ENCODE measurements at regions not wholly inside any gene's neighbourhood (a gene's known extent, or its start where the extent isn't known, plus 50 kb on each side); places are given as distances from the start of the nearest gene placed in this dataset.
"Not testable (repeated sequence)": the region's sequence is repeated elsewhere in the genome, so short reads cannot be mapped to it uniquely, and the experiment has no call there.

GRCh38 chr21:10270211-10270610 is 251.2 kb upstream of the TPTE start:
- not testable (repeated sequence) for H3K4me3 Mint-ChIP-seq

GRCh38 chr21:10271666-10272207 is 249.6 kb upstream of the TPTE start:
- H3K36me3 Mint-ChIP-seq (ENCODE audit: insufficient read depth in 2 of 2); H3K4me1 Mint-ChIP-seq (ENCODE audit: low read depth); H3K9me3 Mint-ChIP-seq; H3K4me3 Mint-ChIP-seq; H3K27me3 Mint-ChIP-seq (ENCODE audit: low read depth): not testable (repeated sequence)
- H3K27ac Mint-ChIP-seq, result peak overlapping the region; percentile 4
- DNase-seq (peak in 1 of 2 donors; percentile 0), ATAC-seq (replicated peaks in 1 of 2) (peak in 1 of 2 donors; percentile 25)

More at GRCh38 chr21:10270211-10270610, 251.2 kb upstream of the TPTE start:
- peak overlapping the region; percentile 3 for H3K27ac Mint-ChIP-seq
- not testable (repeated sequence) for H3K27me3 Mint-ChIP-seq (ENCODE audit: low read depth); DNase-seq; H3K9me3 Mint-ChIP-seq; H3K36me3 Mint-ChIP-seq (ENCODE audit: insufficient read depth in 2 of 2); H3K4me1 Mint-ChIP-seq (ENCODE audit: low read depth)
- ATAC-seq (replicated peaks in 1 of 2), result peak in 1 of 2 donors; percentile 45

- Mint-ChIP-seq H3K27me3 (ENCODE audit: low read depth) (no peaks in the 10 kb centered on the region), H3K4me1 (ENCODE audit: low read depth) (no peaks in the 10 kb centered on the region), H3K36me3 (ENCODE audit: insufficient read depth in 2 of 2) (peaks cover 6 to 9% of the 10 kb centered on the region in 2 donors), H3K4me3 (no peak overlapping the region), H3K27ac (peak overlapping the region; percentile 82), H3K9me3 (peaks cover 8 to 9% of the 10 kb centered on the region in 2 donors)
- ATAC-seq (replicated peaks in 1 of 2) (peak in 1 of 2 donors; percentile 80), DNase-seq (peak in 1 of 2 donors; percentile 0)
These were observed 249.2 kb upstream of the TPTE start for GRCh38 chr21:10272216-10272615.

GRCh38 chr21:10273196-10273595 is 248.2 kb upstream of the TPTE start:
- DNase-seq, result no peak
- Mint-ChIP-seq H3K27ac (no peak overlapping the region), H3K4me3 (no peak overlapping the region), H3K36me3 (ENCODE audit: insufficient read depth in 2 of 2) (peaks cover 6 to 9% of the 10 kb centered on the region in 2 donors), H3K9me3 (peaks cover 8 to 9% of the 10 kb centered on the region in 2 donors), H3K27me3 (ENCODE audit: low read depth) (no peaks in the 10 kb centered on the region), H3K4me1 (ENCODE audit: low read depth) (no peaks in the 10 kb centered on the region)
- ATAC-seq (replicated peaks in 1 of 2), result no peak

GRCh38 chr21:10273794-10274338 is 247.5 kb upstream of the TPTE start:
- H3K27me3 Mint-ChIP-seq (ENCODE audit: low read depth); H3K36me3 Mint-ChIP-seq (ENCODE audit: insufficient read depth in 2 of 2); H3K27ac Mint-ChIP-seq; DNase-seq; H3K4me3 Mint-ChIP-seq; H3K4me1 Mint-ChIP-seq (ENCODE audit: low read depth); H3K9me3 Mint-ChIP-seq: not testable (repeated sequence)
- ATAC-seq (replicated peaks in 1 of 2), result peak in 1 of 2 donors; percentile 49
